ENCODE measurements at regions not wholly inside any gene's neighbourhood (a gene's known extent, or its start where the extent isn't known, plus 50 kb on each side); places are given as distances from the start of the nearest gene placed in this dataset.

GRCh38 chr20:11569163-11569562, 348.5 kb upstream of the BTBD3 start:
- DNase-seq (ENCODE audit: low read depth in 3 of 3) = no peak

GRCh38 chr20:11573507-11573906, 344.2 kb upstream of the BTBD3 start:
- DNase-seq (ENCODE audit: low read depth in 3 of 3) = no peak

DNA sequence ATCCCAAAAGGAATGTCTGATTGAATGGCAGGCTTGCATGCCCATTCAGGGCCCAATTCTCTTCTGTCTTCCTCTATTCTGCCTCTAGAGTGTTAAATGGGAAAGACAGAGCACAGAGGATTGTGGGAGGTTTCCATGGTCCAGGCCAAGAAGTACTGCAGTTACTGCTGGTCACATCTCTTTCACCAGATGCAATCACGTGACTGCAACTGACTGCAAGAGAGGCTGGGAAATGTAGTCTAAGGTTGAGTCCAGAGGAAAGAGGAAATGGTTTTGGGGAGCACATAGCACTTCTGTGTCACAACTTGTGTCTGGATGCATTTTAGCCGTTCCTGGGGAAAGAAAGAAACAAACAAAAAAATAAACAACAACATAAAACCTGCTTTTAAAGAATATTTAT, 336.4 kb upstream of the BTBD3 start:
- DNase-seq (ENCODE audit: low read depth in 3 of 3) = no peak

GRCh38 chr20:11582060-11582459, 335.6 kb upstream of the BTBD3 start:
- DNase-seq (ENCODE audit: low read depth in 3 of 3) = no peak

DNA sequence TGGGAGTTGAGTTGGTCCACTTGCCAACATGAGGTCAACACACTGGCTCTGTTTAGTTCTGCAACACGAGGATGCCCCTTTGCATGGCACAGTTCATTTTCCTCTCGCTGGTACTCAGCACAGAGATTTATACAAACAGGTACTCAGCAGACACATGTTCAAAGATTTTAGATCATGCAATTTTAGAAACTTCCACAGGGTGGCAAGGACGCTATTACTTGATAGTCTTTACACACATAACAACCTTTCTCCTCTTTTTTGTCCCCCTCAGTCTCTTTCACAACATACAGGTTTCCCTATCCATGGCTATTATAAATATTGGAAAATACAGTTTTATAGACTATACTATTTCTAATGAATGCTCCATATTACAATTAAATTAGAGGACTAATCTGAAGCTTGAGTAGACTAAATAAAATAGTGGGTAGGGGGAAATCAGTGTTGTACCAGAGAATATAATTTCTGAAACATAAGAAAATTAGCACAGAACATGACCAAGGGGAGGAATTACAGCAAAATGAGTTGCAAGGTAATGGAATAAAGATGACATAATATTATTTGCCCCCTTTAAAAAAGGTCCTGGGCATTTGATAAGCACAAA, 331.8 kb upstream of the BTBD3 start:
- no peak for DNase-seq (ENCODE audit: low read depth in 3 of 3)

DNA sequence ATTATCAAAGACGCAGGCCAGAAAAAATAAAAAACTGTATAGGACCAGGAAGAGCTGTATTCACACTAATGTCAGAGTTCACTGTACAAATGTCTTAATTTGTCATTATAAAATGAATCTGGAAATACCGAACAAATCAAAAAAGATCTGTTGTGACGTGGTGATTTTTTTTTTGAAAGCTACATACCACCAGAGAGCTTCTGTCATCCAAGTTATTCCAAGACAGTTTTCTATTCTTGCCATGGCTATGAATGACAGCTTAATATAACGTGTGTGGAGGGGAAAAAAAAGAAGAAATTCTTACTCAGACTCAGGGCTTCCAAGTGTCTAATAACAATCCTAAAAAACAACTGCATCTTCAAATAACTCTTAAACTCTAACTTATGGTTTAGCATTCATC, 328.8 kb upstream of the BTBD3 start:
- no peak for DNase-seq (ENCODE audit: low read depth in 3 of 3)

- no peak for DNase-seq (ENCODE audit: low read depth in 3 of 3)
These were observed 325.7 kb upstream of the BTBD3 start for GRCh38 chr20:11591965-11592364.

DNA sequence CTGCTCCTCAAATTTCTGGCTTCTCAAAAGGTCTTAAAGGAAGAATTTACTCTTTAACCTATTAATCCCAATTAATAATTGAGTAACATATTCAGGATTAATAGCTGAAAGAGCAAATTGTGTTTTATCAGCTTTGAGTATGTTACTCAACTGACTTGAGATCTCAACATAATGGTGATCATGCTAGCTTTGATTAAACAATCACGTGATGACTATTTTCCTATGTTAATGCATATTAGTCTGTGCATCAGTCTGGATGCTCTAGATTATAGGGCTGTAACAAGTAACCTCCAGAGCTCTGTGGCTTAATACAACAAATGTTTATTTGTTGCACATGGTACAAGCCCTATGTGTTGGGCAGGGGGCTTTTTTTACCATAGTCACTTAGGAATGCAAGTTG, 313.4 kb upstream of the BTBD3 start:
- DNase-seq (ENCODE audit: low read depth in 3 of 3) = no peak

DNA sequence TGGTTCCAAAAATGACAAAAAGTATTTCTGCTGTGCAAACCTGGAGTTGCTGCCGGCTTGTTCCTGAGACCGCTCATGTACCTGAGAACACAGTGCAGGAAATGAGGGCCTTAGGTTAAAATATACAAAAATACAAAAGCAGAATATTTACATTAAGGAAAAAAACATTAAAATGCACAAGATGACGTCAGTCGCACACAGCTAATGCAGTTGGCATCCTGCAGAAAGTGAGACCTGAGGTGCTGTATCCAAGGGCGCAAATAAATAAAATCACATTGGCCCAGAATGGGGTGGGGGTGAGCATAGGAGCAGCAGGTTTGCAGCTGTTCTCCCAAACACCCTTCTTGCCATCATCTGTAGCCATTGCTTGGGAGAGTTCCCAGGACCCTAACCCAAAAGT, 310.6 kb upstream of the BTBD3 start:
- no peak for DNase-seq (ENCODE audit: low read depth in 3 of 3)

DNA sequence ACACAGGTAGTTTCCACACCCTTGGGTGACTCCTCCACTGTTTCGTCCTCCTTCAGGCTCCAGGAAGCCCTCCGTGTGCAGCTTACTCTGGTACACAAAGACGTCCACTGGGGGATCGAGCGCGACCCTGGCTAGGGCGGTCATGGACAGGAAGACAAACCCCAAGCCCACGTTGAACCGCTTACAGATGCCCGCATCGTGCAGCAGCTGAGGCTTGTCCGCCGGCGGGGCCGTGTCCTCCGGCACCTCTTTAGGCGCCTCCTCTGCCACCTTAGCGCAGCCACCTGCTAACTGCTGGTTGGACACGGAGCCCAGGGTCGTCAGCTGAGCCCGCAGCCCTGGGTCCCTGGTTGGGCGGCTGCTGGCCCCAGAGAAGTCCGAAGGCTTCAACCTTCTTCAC, 309.0 kb upstream of the BTBD3 start:
- DNase-seq (ENCODE audit: low read depth in 3 of 3) = no peak

DNA sequence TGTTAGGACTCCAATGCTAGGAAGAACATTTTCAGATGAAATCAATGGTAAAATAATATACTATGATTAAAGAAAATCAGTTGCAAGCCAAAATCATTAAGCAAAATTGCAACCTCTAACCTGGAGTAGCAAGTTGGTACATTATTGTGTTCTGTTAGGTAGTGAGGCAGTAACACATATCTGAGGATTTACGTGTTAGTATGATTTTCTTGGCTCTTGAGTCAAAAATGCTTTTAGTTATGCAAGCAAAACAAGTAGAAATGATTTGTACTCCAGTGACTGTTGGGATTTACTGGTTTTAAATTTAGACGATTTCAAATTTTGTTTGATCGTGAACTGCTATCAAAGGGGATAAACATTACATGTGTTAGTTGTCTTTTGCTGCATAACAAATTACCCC, 293.0 kb upstream of the BTBD3 start:
- DNase-seq (ENCODE audit: low read depth in 3 of 3) = no peak

- no peak for DNase-seq (ENCODE audit: low read depth in 3 of 3)
These were observed 291.1 kb upstream of the BTBD3 start for GRCh38 chr20:11626551-11626950.

DNA sequence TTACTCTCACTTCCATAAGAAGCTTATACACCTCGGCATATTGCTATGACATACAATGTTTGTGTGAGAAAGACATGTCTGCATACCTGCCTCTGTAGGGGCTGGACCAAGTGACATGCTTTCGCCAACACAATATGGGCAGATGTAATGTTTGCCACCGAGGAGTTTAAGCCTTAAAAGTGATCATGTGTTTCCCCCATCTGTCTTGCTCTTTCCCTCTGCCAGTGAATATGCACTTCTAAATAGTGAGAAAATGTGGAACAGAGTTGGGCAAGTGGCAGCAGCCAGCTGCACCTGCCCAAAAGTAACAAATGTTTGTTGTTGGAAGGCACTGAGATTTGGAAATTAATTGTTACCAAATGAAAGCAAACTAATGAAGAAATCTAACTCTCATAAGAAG, 274.8 kb upstream of the BTBD3 start:
- no peak for DNase-seq (ENCODE audit: low read depth in 3 of 3)

DNA sequence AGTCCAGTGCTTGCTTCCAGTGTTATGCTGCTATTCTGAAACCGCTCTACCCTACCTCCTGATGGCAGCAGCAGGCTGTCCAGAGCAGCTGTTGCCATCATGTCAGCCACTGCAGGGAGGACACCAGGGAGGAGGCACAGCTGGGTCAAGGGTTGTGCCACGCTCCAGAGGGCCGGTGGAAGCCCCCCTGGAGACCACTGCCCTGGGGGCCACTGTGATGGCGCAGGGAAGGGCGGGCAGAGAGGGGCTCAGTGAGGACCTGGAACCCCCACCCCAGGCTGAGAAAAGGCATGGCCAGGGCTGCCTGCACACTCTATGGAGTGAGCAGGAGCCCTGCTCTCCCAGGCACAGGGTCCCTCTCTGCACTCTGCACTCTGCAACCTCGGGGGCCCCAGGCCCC, 271.3 kb upstream of the BTBD3 start:
- DNase-seq (ENCODE audit: low read depth in 3 of 3) = no peak

GRCh38 chr20:11650566-11650965, 267.1 kb upstream of the BTBD3 start:
- DNase-seq (ENCODE audit: low read depth in 3 of 3) = no peak

- no peak for DNase-seq (ENCODE audit: low read depth in 3 of 3)
These were observed 266.6 kb upstream of the BTBD3 start for GRCh38 chr20:11651138-11651537.

DNA sequence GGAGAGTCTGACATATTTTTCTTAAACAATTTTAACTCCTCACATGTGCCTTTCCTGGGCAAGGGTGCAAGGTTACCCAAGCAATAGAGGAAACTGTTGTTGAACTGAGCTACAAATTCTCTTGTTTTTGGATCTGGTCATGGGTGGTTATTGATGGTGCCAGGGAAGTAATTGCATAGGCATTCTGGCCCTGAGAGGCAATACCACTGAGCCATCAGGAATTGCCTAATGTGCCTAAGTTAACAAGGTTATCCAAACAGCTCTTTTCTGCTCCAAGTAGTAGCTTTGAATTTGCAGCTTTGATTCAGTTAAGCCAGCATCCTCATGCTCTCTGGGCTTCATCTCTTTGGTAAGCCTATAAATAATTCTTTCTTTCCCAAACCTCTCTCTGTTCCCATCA, 266.0 kb upstream of the BTBD3 start:
- DNase-seq (ENCODE audit: low read depth in 3 of 3) = no peak

- DNase-seq (ENCODE audit: low read depth in 3 of 3) = no peak
These were observed 265.6 kb upstream of the BTBD3 start for GRCh38 chr20:11652128-11652527.

GRCh38 chr20:11654766-11655165, 262.9 kb upstream of the BTBD3 start:
- DNase-seq (ENCODE audit: low read depth in 3 of 3) = no peak

DNA sequence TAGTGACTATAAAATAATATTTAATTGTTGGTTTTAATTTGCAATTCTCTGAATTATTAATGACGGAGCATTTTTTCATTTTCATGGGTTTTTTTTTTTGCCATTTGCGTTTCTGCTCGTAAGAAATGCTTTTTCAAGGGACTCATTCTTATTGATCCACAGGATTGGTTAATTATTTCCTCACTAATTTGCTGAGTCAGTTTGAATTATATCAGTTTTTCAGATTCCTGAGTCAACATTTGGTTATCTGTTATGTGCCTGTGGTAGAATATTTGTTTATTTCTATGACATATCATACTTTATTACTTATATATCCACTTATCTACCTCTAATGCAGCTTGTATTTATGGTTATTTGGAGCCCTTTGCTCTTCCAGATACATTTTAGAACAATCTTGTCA, 257.0 kb upstream of the BTBD3 start:
- no peak for DNase-seq (ENCODE audit: low read depth in 3 of 3)

DNA sequence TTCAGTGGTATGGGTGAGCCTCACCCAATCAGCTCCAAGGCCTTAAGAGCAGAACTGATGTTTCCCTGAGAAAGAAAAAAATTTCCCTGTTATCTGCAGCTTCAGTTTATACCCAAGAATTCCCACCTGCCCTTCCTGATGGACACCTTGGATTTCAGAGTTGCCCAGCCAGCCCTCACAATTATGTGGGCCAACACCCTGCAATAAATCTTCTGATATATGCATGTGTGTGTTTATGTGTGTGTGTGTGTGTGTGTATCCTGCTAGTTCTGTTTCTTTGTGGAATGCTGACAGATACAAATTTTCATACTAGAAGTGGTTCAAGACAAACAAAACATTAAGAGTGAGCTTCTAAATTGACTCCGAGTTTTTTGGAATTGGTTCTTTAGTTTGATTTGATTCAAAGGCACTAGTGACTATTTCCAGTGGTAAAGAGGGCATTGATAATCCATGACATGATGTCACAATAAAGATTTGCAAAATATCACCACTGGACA, 246.6 kb upstream of the BTBD3 start:
- DNase-seq (ENCODE audit: low read depth in 3 of 3) = no peak

GRCh38 chr20:11672959-11673358, 244.7 kb upstream of the BTBD3 start:
- DNase-seq (ENCODE audit: low read depth in 3 of 3) = no peak

- no peak for DNase-seq (ENCODE audit: low read depth in 3 of 3)
These were observed 241.6 kb upstream of the BTBD3 start for GRCh38 chr20:11675920-11676629.

All from stimulated activated CD4-positive, alpha-beta T cell treated with anti-CD3 and anti-CD28 coated beads, TNF-alpha, amount 100 ng/mL, for 24 hours (primary cell).